GM21360 (cell line): ENCODE measurements at regions not wholly inside any gene's neighbourhood (a gene's known extent, or its start where the extent isn't known, plus 50 kb on each side); places are given as distances from the start of the nearest gene placed in this dataset.
"Not testable (repeated sequence)": the region's sequence is repeated elsewhere in the genome, so short reads cannot be mapped to it uniquely, and the experiment has no call there.

Experiments used
- ATAC-seq: cut with Tn5 transposase; IDR thresholded peaks from one replicate; pipeline ENCODE4 v1.9.1; 2021; ENCODE audit warnings: mild to moderate bottlenecking, moderate library complexity; ENCODE audit not compliant: unreplicated experiment

DNA sequence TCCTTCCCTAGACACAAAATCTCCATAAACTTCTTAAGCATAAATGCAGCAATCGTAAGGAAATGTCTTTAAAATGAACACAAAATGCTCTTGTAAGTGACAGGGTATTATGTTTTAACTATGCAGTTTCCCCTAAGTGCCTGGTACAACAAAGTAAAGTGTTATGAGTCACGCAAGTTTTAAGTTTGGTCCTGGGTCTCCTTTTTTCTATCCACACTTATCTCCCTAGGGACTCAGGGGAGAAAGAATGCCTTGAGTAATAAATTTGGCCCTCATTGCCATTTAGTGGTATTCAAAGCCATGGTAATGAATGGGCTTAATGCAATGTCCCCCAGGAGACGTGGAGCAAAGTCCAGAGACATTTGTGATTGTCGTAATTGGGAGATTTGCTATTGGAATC, 149.1 kb downstream of the MAGEB17 start:
- no peak for ATAC-seq

DNA sequence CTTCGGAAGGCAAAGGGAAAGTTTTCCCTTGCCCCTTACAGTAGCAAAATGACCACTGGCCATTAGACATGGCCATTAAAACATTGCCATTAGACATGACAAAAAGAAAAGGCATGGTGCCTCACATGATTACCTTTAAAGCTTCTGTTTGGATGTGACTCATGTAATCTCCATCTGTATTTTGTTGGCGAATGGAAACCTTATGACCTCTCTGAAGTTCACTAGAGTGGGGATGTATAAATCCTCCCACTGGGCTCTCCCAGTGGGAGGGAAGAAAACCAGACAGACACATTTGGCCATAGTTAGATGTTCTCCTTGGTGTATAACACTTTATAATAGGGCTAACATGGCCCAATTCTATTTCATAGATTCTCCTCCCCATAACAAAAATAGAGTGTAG, 152.6 kb downstream of the MAGEB17 start:
- no peak for ATAC-seq

- no peak for ATAC-seq
Observed at GRCh38 chrX:16320765-16321355, 153.6 kb downstream of the MAGEB17 start.

DNA sequence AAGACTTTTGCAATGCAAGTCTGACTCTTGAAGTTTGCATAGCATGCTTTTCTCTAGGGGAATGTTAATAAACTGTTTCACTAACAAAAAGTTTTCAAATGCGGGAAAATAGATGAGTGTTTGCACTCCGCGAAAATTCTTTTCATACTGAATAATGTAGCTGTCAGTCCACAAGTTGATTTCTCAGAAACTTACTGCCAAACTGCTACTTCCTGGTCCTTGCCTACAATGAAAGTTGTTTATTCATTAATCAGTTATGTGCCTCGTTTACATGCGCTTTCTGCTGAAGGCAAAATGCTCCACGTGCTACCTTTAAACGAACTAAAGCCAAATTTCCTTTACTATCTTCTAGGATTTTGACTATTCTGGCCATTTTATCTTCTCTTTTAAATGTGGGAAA, 166.2 kb downstream of the MAGEB17 start:
- ATAC-seq = no peak

DNA sequence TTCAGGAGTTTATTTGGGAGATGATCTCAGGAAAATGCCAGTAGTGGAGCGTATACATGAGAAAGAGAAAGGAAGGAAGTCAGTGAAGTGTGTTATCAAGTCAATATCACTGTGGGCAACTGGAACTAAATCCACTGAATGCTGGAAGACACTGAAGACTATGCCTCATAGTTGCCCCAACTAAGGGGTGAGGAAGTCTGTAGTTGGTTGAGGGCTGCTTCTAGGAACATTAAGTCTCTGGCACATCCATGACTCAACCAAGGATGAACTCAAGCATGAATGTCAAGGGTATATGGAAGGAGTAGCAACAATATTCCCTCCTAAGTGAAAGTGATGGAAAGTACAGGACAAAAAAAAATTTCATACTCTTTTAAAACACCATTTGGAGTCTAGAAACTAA, 167.9 kb downstream of the MAGEB17 start:
- no peak for ATAC-seq

- ATAC-seq = no peak
Observed at GRCh38 chrX:16347968-16348670, 180.8 kb downstream of the MAGEB17 start.

- no peak for ATAC-seq
Observed at GRCh38 chrX:16357902-16358301, 190.6 kb downstream of the MAGEB17 start.

DNA sequence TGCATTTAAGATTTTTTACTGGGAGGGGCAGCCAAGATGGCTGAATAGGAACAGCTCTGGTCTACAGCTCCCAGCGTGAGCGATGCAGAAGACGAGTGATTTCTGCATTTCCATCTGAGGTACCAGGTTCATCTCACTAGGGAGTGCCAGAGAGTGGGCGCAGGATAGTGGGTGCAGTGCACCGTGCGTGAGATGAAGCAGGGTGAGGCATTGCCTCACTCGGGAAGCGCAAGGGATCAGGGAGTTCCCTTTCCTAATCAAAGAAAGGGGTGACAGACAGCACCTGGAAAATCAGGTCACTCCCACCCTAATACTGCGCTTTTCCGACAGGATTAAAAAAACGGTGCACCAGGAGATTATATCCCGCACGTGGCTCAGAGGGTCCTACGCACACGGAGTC, 192.8 kb downstream of the MAGEB17 start:
- ATAC-seq = not testable (repeated sequence)

- no peak for ATAC-seq
Observed at GRCh38 chrX:16368696-16369095, 201.4 kb downstream of the MAGEB17 start.

GRCh38 chrX:16376056-16376455, 208.8 kb downstream of the MAGEB17 start:
- no peak for ATAC-seq

- no peak for ATAC-seq
Observed at GRCh38 chrX:16386126-16386525, 218.8 kb downstream of the MAGEB17 start.

- ATAC-seq = no peak
Observed at GRCh38 chrX:16392597-16392996, 225.3 kb downstream of the MAGEB17 start.

GRCh38 chrX:16394290-16394689, 227.0 kb downstream of the MAGEB17 start:
- no peak for ATAC-seq

DNA sequence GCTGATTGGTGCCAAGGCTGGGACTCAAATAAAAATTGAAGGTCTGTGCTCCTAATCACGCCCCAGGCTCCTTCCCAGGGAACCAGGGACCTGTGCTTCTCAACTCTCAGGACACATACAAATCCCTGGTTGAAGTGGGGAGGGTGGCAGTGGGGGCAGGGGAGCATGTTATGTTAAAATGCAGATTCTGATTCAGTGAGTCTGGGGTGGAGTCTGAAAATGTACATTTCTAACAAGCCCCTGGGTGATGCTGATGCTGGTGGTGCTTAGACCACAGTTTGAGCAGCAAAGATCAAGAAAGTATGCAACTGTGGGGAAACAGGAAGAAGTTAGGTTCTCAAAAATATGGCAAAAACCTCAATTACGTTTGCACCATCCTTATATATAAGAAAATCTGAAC, 236.5 kb downstream of the MAGEB17 start:
- no peak for ATAC-seq

DNA sequence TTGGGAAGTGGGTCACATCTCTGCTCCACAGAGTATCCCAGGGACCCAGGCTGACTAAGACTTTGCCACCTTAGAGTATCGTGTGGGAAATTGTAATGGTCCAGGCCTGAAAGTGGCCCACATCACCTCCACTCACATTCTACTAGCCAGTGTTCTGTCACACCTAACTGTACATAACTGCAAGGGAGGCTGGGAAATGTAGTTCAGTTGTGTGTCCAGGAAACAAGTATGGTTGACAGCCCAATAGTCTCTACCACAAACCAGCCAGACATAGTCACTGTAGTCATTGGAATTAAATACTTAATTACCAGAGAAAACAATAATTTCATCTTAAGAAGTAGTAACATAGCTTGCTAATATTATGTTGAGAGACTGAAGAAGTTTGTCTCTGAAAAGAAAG, 233.4 kb upstream of the S100G start:
- ATAC-seq = no peak

- ATAC-seq = no peak
Observed at GRCh38 chrX:16418650-16419049, 231.3 kb upstream of the S100G start.

DNA sequence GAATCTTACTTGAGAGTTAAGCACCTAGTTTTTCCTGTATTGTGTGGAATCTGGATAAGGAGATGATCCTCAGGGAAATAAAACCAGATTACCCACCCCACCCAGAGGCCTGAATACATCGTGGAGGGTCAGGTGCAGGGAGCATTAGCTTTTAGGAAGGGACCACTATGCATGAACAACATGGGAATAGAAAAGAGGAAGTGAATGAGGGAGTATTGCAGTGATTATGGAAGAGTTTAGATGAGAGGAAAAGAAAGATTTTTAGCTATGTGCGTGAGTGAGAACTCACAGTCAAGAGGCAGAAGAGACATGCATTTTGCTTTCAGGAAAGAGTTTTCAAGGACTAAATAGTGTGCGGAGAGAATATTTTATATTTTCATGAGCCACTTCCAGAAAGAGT, 222.3 kb upstream of the S100G start:
- ATAC-seq = no peak

GRCh38 chrX:16429406-16429805, 220.6 kb upstream of the S100G start:
- no peak for ATAC-seq

DNA sequence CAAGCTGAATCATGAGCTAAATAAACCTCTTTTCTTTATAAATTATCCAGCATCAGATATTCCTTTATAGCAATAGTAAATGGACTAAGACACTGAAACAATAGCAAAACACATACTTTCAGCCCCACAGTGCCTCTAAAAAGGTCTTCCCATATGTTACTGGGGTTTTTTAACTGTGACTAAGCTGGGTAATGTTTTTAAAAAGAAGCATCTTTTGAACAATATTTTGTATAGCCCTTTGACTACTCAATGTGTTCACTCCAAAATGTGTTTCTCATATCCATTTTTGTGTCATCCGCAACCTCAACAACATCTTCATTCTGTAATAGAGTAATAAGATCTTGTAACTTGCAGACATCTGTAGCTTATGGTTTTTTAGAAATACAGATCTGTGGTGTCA, 218.7 kb upstream of the S100G start:
- no peak for ATAC-seq

DNA sequence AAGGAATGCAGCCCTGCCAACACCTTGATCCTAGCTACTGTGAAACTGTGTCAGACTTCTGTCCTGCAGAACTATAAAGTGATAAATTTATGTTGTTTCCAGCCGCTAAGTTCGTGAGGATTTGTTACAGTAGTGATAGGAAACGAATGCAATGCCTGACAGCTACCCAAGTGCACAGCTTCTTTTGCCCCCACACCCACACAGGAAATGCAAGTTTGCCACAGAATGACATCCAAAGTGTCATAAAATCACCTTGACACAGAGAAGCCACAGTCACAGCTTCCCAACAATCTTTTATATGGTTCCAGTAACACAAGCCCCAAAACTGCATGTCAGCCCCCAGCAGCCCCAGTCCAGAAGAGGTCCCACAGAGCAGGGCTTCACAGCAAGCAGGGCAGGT, 216.9 kb upstream of the S100G start:
- ATAC-seq = no peak

GRCh38 chrX:16435399-16435986, 214.5 kb upstream of the S100G start:
- ATAC-seq = no peak

DNA sequence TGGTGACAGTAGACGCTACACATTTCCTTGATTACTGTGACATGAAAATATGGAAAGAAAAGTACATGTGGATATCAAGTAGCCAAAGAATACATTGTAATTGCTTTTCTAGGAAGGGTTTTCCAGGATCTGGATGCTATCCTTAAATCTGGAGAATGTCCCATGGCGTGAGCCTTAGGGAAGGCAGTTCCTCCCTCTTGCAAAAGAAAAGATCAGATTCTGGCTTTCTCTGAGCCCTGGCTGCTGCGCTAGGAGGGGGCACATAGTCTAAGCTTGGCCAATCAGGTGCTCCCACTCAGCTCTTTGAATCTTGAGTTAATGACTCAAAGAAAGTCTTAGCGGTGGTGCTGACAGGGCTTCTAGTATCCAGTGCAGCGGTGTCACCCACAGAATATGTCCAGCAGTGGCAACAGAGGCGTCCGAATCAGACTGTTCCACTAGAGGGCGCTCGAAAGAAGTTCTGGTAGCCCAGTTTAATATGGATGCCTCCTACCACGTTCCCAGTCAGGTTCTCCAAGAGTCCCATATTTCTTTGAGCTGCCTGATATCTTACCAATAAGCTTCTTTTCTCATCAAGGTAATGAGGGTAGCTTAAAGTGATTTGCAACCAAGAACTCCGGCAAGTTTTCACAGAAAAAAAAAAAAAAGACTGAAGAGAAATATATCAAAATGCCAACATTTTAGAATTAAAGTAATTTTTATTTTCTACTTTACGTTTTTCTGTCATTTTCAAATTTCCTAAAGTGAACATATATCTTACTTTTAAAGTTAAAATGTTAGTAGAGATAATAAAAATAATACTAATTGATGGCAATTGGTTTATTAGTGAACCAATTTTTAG, 213.4 kb upstream of the S100G start:
- ATAC-seq = peak; percentile 85
